ENCODE measurements at regions not wholly inside any gene's neighbourhood (a gene's known extent, or its start where the extent isn't known, plus 50 kb on each side); places are given as distances from the start of the nearest gene placed in this dataset.
"Not testable (repeated sequence)": the region's sequence is repeated elsewhere in the genome, so short reads cannot be mapped to it uniquely, and the experiment has no call there.

DNA sequence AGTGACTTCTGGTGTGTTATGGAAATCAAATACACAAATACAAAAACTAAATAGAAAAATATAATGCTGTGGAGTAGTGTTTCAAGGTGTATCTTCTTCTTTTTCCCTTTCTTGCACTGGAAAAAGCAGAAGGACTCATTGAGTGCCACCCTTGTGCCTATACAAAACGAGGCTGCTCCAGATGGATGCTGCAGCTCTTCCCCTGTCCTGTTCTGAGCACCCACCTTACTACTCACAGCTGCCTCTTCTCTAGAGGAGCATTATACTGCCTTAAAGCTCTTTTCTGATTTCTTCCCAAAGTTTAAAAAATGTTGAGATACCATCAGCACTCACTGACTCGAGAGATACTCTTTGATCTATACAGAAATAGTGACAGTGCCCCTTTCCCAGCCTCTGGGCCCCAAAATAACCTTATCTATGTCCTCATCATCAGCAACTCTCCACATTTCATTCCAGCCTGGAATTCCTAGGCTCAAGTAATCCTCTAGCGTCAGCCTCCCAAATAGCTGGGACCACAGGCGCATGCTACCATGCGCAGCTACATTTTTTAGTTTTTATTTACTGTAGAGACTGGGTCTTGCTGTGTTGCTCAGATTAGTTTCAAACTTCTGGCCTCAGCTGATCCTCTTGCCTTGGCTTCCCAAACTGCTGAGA is 1356.1 kb upstream of the NRXN1 start:
- DNase-seq (ENCODE audit: low spot score) = no peak

DNA sequence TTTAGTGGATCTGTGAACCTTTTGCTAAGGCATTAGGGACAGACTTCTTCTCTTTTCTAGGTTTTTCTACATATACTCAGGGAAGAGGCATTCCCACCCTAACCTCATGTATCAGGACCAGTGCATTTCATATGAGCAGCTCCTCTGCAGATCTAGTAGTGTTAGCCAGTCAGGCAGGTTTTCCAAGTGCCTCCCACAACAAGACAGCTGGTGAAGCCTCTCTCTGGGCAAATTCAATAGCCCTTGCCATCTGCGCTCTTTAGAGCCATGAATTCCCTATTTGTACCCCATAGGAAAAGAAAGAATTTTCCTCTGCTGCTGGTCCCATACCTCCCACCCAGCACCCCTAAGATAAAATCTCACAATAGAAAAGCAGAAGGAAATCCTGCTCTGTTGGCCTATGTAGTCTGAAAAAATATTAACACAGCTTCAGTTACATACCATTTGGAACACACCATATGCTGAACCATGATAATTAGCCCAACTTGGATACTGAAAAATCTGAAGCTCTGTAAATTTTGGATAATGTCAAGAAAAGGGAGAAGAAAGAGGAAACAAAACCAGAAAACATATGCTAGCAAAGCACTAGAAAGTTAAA is 1354.6 kb upstream of the NRXN1 start:
- no peak for DNase-seq (ENCODE audit: low spot score)

DNA sequence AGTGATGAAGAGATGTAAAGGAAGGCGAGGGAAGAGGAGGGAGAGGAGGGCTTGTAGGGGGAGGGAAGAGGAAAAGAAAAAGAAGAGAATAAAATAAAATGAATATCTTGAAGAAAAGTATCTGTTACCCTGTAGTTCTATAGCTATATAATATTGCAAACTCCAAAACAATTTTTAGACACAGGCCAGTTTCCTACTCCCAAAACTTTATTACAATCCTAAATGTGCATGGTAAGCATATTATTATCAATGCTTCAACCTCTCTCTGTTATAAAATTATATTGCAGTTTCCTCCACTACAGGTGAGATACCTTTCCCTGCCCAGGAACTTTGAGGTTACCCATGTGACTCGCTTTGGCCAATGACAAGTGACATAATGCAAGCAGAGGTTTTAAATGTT is 1351.6 kb upstream of the NRXN1 start:
- no peak for DNase-seq (ENCODE audit: low spot score)

DNA sequence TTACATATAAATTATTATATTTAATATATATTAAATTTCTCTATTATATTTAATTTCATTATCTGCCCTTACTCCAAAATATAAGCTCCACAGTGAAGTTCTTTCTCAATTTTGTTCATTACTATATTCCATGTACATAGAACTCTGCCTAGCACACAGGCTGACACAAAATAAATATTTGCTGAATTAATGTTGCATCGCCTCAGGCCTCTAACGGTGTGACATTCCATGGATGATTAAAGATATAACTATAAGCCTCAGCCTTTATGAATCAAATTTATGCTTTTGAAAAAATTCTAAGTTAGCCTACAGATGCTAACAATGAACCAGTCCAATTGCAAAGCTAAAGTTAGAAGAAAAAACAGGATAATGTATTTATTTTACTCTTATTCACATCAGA is 1337.2 kb upstream of the NRXN1 start:
- no peak for DNase-seq (ENCODE audit: low spot score)

DNA sequence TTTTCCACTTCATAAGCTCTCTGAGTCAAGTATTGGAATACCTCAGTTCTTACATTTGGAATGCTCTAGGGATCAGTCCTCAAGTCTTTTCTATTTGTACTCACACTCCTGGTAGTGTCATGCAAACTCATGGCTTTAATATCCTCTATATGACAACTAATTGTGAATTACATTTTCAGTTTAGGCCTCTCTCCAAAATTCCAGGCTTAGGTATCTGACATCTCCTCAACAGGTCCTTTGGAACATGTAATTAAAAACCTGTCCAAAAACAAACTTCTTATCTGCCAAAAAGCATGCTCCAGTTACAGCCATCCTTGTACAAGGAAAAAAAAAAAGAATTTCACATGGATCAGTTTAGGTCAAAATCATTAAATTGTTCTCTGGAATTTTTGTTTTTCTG is 1336.2 kb upstream of the NRXN1 start:
- DNase-seq (ENCODE audit: low spot score) = no peak

DNA sequence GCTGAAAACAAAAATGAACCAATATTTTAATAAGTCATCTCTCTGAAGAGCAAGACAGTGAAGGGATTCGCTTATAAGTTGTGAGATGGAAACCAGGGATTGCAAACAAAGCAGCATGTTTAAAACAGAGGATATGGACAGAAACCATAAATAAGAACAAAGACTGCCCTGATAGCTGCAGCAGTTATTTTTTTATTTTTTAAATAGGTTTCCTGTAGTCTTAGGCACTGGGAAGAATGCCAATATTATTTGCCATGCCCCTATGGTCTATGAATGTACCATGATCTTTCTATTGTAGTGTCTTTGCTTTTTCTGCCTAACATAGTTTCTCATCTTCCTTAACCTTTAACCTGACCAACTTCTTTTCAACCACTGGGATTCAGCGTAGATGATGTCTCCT is 1334.0 kb upstream of the NRXN1 start:
- no peak for DNase-seq (ENCODE audit: low spot score)

DNA sequence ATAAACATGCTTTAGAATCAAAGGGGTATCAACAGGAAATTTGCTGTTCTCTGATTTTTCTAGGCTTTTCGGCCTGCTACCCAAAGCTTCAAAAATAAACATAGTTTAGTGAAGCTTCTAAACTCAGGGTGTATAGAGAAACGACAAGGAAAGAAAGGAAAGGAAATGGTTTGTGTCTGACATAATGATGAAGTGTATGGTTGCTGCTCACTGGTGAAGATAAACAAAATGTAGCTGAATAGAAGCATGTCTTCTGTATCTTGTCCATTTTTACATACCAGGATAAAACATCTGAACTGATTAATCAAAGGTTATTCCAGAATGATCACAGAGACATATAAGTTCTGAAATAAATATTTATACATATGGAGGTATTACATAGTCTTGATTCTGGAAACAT is 1324.6 kb upstream of the NRXN1 start:
- no peak for DNase-seq (ENCODE audit: low spot score)

DNA sequence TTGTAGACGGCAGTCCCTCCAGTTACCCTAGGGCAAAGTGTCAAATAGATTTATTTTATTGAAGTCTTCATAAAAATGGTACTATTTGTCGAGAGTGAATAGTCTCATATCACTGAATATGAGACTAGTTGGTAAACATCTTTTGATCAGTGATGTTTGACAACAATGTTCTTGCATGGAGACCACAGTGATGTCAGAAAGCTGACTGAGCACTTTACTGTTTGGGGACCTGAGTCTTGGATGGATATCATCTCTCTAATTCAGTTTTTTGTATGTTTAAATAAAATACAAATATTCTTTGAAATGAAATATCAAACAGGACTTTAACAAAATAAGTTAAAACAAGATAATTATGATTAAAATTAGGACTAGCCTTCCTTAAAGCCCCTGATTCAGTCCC is 1315.4 kb upstream of the NRXN1 start:
- no peak for DNase-seq (ENCODE audit: low spot score)

DNA sequence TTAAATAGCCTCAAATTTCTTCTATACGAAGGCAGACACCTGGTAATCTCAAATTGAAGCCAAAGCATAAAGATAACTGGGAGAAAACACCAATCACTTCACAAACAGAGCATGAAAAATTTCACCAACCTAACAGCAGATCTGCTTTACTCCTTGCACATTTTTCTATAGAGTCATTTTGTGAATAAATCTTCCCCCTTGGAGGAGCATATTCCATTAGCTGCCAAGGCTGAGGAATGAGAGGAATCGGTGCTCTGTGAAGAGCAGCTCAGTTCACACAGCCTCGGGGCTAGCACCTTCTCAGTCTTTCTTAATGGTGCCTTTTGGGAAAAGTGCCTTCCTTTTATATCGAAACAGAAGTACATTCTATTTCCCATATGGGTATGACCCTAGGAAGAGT is 1313.7 kb upstream of the NRXN1 start:
- DNase-seq (ENCODE audit: low spot score) = no peak

DNA sequence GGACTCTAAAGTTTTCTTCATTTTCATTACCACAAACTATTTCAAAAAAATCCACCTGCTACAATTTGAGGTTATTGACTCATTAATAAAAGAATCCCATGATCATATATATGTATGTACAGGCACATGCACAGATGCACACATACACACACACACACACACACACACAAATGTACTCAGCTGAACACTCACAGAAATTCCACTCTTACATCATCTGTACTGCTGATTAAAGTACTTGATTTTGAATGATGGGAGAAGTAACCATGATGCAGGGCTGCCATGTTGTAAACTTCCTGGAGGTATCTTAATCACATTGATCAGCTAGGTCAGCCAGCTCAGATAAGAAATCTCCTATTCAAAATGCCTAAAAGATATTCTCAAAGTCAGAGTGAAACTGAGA is 1313.2 kb upstream of the NRXN1 start:
- no peak for DNase-seq (ENCODE audit: low spot score)

DNA sequence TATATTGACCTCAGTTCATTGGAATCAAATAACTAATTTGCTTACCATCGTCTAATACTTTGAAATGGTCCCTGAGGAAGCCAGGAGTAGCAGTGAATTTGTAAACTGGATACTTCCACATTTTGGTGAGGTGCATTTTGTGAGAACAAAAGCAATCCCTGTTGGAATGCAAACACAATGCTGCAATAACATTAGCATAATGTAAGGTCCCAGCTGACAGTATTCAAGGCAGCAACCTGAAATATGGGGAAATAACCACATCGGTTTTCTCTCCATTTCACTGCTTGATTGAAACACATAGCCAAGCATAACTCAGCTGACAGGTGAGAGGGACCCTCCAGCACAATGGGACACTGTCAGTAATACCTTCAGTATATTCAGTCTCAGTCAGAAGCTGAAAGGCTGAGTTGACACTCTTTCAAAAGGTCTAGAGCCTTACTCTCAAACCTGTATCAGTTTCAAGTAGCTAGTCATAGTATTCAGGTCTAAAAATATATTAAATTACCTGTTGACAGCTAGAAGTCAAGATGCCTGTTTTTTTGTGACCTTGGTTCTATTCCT is 1311.9 kb upstream of the NRXN1 start:
- no peak for DNase-seq (ENCODE audit: low spot score)

DNA sequence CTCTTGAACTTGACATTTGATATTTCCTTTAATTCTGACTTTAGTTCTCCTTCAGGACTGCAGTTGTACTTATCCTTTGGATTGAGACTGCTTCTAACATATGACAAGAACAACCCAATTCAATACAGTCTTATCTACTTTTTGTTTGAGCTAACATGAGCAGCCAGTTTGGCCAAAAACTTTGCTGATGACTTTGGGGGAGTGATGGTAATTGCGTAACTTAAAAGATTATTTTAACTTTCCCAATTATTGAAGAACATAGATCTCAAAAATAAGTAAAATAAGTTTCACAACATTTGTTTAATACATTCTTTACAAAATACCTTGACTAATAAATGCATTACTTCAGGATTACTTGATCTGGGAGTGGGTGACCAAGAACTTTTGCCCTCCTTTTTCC is 1311.1 kb upstream of the NRXN1 start:
- DNase-seq (ENCODE audit: low spot score) = no peak

DNA sequence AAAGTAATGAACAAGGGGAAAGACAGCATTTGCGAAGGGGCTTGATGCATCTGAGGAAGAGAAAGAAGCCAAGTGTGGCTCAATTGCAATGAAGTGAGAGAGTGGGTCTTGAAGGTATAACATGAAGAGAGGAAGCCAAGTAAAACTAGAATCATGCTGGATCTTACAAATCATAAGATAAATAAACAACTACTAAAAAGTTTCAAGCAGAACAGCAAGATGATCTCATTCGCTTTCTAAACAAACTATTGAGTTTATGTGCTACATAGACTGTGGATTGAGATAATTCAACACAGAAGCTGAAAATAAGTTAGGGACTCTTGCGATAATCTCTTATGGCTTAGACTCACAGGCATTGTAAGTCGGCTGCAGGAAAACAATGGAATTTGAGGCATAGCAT is 1310.5 kb upstream of the NRXN1 start:
- no peak for DNase-seq (ENCODE audit: low spot score)

DNA sequence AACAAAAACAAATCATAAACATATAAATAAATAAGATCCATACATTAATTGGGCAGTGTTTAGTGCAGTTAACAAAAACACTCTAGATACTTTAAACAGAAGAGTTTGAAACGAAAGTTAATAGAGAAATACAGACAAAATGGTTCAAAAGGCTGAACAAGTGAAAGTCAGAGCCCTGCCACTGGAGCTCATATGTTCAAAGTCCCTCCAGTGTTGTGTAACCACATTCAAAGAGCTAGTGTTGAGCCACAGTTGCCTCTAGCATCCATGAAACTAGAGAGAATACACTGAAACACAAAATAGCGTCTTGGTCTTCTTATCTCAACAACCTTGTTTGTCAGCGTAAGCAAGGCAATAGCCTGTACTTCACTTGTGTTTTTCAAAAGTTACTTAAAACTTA is 1309.8 kb upstream of the NRXN1 start:
- DNase-seq (ENCODE audit: low spot score) = no peak

DNA sequence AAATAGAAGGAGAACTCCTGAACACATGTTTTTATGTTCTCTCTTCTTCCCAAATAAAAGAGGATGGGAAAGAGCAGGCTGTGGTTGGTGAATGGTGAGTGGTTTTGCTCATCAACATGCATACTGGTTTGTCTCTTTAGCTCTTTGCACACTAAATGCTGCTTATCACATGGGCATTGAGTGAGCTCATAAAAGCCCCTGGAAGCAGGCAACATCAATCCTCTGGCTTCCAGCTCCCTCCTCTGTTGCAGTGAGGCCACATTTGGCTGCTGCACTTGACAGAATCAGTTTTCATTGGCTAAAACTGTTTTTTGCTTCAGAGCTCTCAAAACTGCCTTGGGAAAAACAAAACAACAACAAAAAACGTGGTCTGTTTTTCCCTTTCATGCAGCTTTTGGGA is 1308.2 kb upstream of the NRXN1 start:
- DNase-seq (ENCODE audit: low spot score) = no peak

DNA sequence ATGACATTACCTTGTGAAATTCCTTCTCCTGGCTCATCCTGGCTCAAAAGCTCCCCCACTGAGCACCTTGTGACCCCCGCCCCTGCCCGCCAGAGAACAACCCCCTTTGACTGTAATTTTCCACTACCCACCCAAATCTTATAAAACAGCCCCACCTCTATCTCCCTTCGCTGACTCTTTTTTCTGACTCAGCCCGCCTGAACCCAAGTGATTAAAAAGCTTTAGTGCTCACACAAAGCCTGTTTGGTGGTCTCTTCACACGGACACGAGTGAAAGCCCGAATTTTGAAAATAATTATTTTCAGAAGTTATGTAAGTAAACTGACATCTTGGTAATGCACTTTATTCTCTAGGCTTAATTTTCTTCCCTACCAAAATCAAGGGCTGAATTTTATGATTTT is 1305.9 kb upstream of the NRXN1 start:
- not testable (repeated sequence) for DNase-seq (ENCODE audit: low spot score)

DNA sequence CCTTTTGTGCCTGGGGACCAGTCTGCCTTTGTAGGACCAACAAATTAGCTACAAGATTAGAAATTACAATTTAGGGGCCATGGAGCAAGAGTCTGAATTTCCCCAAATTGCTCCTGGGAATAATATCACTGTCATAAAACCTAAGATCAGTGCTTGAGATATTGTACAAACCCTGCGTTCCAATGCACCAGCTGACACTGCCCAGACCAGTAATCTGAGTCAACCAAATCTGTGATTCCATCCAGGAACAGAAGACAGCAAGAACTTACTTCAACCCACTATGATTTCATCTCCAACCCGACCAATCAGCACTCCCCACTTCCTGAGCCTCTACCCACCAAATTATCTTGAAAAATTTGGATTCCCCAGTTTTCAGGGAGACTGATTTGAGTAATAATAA is 1305.0 kb upstream of the NRXN1 start:
- no peak for DNase-seq (ENCODE audit: low spot score)

DNA sequence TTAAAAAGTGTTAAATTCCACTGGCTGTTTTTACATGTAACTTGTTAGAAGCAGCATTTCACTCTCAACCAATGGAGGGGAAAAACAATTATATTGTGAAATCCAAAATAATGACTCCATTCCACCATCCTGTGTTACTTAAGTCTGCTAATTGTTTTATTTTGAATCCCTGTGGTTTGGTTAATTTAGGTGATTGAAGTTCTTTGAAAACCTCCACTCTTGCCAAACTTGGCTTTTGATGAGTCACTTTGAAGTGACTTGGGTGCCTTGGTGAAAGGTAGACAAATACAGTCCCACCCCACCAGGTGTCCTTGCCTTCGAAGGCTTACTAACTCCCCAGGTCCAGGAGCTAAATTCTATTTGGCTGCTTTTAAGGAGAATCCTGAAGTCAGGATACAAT is 1303.8 kb upstream of the NRXN1 start:
- no peak for DNase-seq (ENCODE audit: low spot score)

DNA sequence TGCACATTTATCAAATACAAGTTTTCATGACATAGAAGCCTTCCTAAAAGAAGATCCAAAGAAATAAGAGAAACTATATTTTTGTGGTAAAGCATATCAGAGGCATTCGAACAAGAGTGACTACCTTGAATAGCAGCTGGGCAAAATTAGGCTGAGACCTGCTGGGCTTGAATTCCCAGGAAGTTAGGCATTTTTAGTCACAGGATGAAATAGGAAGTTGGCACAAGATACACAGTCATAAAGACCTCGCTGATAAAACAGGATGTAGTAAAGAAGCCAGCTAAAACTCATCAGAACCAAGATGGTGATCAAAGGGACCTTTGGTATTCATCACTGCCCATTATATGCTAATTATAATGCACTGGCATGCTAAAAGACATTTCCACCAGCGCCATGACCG is 1302.3 kb upstream of the NRXN1 start:
- no peak for DNase-seq (ENCODE audit: low spot score)

DNA sequence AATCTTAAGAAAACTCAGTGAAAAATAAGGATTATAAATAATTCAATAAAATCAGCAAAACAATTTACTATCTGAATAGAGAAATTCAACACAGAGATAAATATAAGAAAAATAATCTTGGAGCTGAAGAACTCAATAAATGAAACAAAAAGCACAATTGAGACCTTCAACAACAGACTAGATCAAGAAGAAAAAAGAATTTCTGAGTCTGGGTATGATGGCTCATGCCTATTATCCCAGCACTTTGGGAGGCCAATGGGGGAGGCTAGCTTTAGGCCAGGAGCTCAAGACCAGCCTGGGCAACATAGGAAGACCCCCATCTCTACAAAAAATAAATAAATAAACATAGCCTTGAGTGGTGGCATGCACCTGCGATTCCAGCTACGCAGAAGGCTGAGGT is 1295.7 kb upstream of the NRXN1 start:
- DNase-seq (ENCODE audit: low spot score) = no peak

DNA sequence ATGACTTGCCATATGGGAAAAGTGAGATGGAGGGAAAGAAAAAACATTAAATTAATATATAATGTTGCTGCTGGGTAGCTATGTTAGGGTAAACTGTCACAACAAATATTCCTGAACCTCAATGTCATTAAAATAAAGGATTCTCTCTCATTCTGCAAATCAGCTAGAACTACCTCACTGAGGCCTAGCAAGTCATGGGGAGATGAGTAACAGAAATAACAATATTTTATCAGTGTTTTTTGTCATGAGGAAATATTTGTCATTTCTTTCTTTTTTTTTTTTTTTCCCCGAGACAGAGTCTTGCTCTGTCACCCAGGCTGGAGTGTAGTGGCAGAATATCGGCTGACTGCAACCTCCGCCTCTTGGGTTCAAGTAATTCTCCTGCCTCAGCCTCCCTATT is 1282.3 kb upstream of the NRXN1 start:
- DNase-seq (ENCODE audit: low spot score) = no peak

DNA sequence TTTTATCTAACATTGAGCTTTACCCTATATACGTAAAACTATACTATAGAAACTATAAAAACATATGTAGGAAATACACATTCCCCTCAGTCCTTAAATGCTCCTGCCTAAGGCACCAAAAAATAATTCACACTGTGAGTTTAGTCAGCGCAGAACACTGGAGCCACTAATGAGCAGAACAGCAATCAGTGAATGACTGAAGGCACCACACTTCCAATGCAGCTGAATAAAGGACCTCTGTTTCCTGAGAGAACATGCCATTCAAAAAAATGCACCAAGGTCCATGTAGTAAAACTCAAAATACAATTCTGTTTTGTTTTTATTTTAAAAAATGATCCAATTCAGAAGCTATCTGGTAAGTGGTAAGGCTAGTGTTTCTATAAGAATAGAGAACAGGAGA is 1280.6 kb upstream of the NRXN1 start:
- DNase-seq (ENCODE audit: low spot score) = no peak

DNA sequence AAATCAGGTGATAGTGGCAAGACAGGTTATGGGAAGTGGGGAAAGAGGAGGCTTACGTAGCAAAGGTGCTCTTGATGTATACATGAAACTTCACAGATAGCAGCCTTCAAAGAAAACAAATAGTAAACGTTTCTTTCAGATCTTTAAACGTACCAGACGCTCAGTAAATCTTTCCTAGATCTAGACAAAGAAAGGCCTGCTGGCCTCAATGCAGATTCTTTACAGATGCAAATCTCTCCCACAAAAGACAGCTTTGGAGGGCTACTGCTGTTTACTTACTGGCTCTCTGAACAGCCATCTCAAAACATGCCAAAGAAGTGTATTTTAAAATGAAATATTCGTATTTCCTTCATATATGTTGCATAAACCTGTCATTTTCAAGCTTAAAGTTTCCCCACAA is 1279.9 kb upstream of the NRXN1 start:
- no peak for DNase-seq (ENCODE audit: low spot score)

DNA sequence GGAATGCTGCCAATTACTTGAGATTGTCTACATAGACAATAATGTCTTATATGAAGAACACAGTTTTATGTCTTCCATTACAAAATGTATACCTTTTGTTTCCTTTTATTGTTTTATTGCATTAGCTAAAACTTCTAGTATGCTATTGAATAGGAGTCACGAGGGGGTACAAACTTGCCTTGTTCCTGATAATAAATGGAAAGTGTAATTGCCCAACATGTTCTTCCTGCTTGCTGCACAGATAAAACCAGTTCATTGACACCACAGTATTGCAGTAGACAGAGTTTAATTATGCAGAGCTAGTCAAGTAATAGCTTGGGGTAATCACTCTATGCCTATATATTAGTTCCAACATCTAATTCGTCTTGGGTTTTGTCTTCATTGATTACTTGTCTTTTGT is 1276.2 kb upstream of the NRXN1 start:
- no peak for DNase-seq (ENCODE audit: low spot score)
